T-helper 17 cell (primary cell): ENCODE measurements at regions not wholly inside any gene's neighbourhood (a gene's known extent, or its start where the extent isn't known, plus 50 kb on each side); places are given as distances from the start of the nearest gene placed in this dataset.

Experiments
- ATAC-seq: fragments of 150-1000 bp; cut with Tn5 transposase; 2 replicates; pipeline ENCODE4 v1.10.0; 2021; ENCODE audit warnings: mild to moderate bottlenecking, moderate library complexity
- DNase-seq, 3 donors: peaks; one replicate each; pipeline versions ENCODE4 v3.0.0 to v3.0.0-alpha.2; 2020 to 2021
- H3K9me3 ChIP-seq: one replicate; pipeline ENCODE4 v1.7.0; 2013; ENCODE audit warnings: low read length, mild to moderate bottlenecking; ENCODE audit not compliant: control insufficient read depth, poor library complexity, severe bottlenecking
- H3K27ac Mint-ChIP-seq: one replicate; pipeline ENCODE4 v1.8.0; 2022; ENCODE audit warnings: mild to moderate bottlenecking, moderate library complexity, mixed read lengths
- H3K27me3 Mint-ChIP-seq: one replicate; pipeline ENCODE4 v1.8.0; 2022; ENCODE audit warnings: mixed read lengths
- H3K36me3 Mint-ChIP-seq: one replicate; pipeline ENCODE4 v1.8.0; 2022; ENCODE audit warnings: low read depth, mixed read lengths
- H3K4me1 Mint-ChIP-seq: one replicate; pipeline ENCODE4 v1.8.0; 2022; ENCODE audit warnings: mild to moderate bottlenecking, mixed read lengths
- H3K4me3 Mint-ChIP-seq: one replicate; pipeline ENCODE4 v1.8.0; 2022; ENCODE audit warnings: mild to moderate bottlenecking, moderate library complexity, mixed read lengths

DNA sequence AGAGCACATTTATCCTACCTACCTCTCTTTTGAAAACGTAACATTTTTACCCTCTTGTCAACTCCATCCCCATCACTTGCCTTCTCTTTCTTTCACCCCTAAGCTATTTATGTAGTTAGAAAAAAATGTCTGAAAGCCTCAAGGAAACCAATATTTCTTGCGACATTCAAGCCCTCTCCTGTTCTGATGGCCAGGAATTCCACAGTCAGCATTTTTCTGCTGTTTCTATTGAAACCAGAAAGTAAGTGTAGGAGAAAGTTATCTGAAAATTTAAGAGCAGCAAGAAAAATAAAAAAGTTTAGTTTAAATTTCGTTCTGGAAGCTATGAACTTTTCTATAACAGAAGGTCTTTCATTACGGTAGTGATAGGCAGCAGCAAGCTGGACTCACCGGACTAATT is 247.6 kb upstream of the PBX1 start:
- Mint-ChIP-seq H3K27me3 (no peaks in the 10 kb centered on the region), H3K4me3 (no peak overlapping the region), H3K4me1 (no peaks in the 10 kb centered on the region), H3K27ac (no peak overlapping the region), H3K36me3 (no peaks in the 10 kb centered on the region)
- ATAC-seq (no peak), DNase-seq (no peak)
- H3K9me3 ChIP-seq = no peaks in the 10 kb centered on the region

DNA sequence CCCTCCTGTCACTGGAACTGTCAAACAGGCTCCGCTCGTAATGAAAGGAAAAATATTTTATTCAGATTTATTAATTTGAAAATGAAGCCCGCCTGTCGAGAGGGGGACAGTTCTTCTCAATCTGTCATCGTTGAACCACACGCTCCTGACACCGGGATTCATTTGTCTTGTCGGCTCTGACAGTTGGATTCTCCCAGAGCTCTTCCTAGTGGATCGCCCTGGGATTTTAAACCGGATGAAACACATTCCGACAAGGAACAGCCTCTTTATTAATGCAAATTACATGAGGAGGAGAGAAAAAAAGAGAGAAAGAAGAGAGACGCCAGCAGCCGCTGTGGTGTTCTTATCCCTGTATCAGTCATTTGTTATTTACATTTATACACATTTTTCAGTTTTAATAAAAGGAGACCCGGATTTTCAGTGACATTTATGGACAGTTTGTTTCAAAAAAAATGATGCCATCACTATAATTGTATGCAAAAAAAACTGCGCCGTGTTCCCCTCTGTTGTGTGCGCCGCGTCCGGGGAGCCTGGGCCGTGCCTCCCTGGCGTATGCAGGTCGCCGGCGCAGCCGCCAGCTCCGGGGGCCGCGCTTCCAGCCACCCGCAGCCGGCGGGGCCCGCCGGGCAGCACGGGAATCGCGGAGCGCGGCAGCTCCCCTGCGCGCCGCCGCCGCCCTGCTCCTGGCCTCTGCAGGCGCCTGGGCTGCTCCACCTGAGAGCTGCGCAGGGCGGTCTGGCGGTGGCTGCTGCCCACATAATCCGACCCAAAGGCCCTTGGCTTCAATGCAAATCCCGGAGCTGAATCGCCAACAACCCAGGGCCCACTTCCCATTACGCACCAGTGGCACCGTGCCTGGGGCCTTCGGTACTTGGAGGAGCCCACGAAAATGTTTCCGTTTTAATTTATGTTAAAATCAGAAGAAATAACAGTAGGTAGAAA is 237.9 kb upstream of the PBX1 start:
- H3K27me3 Mint-ChIP-seq = peaks cover 8% of the 10 kb centered on the region
- no peaks in the 10 kb centered on the region for H3K4me1 Mint-ChIP-seq
- H3K9me3 ChIP-seq = peaks cover 4% of the 10 kb centered on the region
- ATAC-seq (no peak), DNase-seq (no peak)
- H3K36me3 Mint-ChIP-seq = peaks cover 4% of the 10 kb centered on the region
- no peak overlapping the region for H3K27ac Mint-ChIP-seq
- H3K4me3 Mint-ChIP-seq = no peak overlapping the region

DNA sequence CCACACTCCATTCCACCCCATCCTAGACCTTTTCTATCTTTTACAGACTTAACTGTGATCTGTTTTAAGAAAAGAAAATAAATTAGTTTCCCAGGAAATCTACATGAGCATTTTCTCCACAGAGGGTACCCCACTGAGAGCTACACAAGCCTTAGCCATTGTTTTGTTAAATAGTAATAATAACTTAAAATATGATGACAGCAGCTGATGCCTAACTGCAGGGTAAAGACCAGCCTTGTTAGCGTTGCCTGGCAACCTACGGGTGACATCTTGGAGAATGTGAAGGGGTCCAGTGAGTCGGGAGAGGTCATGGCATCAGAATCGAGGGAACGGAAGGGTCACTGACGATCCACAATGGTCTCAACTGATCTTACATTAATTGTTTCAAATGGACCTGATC is 233.2 kb upstream of the PBX1 start:
- Mint-ChIP-seq H3K4me1 (no peaks in the 10 kb centered on the region), H3K36me3 (no peaks in the 10 kb centered on the region), H3K27ac (no peak overlapping the region), H3K4me3 (no peak overlapping the region), H3K27me3 (peaks cover under 1% of the 10 kb centered on the region)
- H3K9me3 ChIP-seq = no peaks in the 10 kb centered on the region
- no peak for DNase-seq
- no peak for ATAC-seq

DNA sequence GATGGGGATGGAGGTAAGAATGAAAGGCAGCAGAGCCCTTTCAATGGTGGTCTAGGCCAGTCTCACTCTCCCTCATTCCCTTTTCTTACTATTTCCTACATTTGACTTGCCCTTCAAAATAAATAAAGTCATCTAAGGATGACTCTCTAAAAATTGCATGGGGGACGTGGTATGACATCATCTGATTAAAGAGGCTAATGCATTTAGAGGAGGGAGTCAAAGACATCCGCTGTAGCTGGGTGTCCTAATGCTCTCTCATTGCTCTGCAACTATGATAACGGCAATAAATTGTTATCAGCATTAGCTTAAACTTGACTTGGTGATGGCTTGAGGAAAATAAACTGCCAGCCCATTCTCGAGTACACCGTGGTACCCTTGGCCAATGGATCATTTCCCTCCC is 225.6 kb upstream of the PBX1 start:
- H3K4me3 Mint-ChIP-seq = no peak overlapping the region
- H3K9me3 ChIP-seq = peaks cover 4% of the 10 kb centered on the region
- DNase-seq (no peak), ATAC-seq (no peak)
- H3K27me3 Mint-ChIP-seq = no peaks in the 10 kb centered on the region
- H3K27ac Mint-ChIP-seq = no peak overlapping the region
- H3K4me1 Mint-ChIP-seq = no peaks in the 10 kb centered on the region
- no peaks in the 10 kb centered on the region for H3K36me3 Mint-ChIP-seq

DNA sequence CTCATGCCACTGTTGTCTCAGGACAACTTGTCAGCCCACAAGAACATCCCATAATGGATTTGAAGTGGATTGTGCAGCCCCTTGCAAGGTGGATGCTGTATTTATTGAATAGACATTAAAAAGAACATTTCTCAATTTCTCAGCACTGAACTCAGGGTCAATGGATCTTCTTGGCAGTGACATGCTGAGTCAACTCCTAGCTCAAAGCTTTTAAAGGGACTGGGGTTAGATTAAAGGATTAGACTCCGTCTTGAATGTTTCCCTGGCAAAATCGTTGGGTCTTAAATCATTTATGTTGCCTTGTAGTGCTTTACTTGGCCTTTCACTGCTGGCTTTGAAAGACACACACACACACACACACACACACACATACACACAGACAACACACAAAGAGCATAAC is 221.6 kb upstream of the PBX1 start:
- H3K9me3 ChIP-seq = peaks cover 4% of the 10 kb centered on the region
- Mint-ChIP-seq H3K27me3 (no peaks in the 10 kb centered on the region), H3K27ac (no peak overlapping the region), H3K4me3 (no peak overlapping the region), H3K36me3 (no peaks in the 10 kb centered on the region), H3K4me1 (no peaks in the 10 kb centered on the region)
- no peak for ATAC-seq
- no peak for DNase-seq

DNA sequence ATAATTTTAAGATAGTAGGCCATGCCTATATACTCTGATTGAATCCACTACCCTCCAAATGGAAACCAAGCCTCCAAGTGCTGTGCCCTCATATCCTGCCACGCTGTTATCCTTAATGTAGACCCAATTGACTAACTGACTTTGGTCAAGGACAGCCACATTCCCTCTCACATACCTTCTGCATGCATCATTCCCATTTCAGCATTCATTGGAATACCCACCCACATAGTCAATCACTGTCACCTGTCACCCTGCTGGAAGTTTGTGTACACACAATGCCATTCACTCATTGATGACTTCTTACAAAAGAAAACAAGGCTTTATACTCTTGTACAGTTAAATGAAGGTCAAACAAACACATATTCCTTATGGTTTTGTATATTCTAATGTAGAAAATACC is 221.1 kb upstream of the PBX1 start:
- ATAC-seq (no peak), DNase-seq (no peak)
- H3K36me3 Mint-ChIP-seq = no peaks in the 10 kb centered on the region
- no peak overlapping the region for H3K27ac Mint-ChIP-seq
- H3K4me1 Mint-ChIP-seq = no peaks in the 10 kb centered on the region
- peaks cover 7% of the 10 kb centered on the region for H3K9me3 ChIP-seq
- H3K4me3 Mint-ChIP-seq = no peak overlapping the region
- H3K27me3 Mint-ChIP-seq = no peaks in the 10 kb centered on the region

DNA sequence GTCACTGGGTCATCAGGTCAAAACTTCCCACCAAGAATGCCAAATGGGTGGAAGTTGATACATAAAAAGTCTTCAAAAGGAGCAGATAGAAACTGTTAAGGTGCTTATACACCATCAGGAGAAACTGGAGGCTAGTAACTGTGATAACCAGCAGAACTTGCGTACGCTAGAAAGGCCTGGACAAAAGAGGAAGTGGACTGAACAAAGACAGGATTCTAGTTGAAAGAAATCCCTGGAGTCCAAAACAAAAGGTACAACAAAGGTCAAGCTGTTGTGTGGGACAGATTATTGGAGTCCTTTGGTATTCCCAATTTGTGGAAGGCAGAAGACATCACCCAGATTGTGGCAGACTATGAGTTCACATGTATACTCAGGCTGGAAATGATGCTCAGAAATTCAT is 215.8 kb upstream of the PBX1 start:
- Mint-ChIP-seq H3K36me3 (no peaks in the 10 kb centered on the region), H3K27ac (no peak overlapping the region), H3K27me3 (no peaks in the 10 kb centered on the region), H3K4me1 (no peaks in the 10 kb centered on the region), H3K4me3 (no peak overlapping the region)
- DNase-seq (no peak), ATAC-seq (no peak)
- peaks cover 8% of the 10 kb centered on the region for H3K9me3 ChIP-seq

DNA sequence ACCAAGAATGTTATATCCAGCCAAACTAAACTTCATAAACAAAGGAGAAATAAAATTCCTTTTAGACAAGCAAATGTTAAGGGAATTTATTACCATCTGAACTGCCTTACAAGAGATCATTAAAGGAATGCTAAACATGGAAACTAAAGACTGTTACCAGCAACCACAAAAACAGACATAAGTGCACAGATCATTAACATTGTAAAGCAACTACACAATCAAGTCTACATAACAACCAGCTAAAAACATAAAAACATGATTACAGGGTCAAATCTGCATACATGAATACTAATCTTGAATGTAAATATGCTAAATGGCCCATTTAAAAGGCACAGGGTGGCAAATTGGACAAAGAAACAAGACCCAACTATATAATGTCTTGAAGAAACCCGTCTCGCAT is 211.0 kb upstream of the PBX1 start:
- Mint-ChIP-seq H3K4me3 (no peak overlapping the region), H3K4me1 (no peaks in the 10 kb centered on the region)

DNA sequence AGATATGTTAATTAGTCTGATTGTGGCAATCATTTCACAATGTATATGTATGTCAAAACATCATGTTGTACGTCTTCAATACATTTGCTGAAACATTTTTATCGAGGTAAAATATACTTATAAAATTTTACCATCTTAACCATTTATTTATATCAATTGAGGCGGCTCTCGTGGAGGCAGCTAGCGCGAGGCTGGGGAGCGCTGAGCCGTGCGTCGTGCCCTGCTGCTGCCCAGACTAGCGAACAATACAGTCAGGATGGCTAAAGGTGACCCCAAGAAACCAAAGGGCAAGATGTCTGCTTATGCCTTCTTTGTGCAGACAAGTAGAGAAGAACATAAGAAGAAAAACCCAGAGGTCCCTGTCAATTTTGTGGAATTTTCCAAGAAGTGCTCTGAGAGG is 202.5 kb upstream of the PBX1 start:
- no peaks in the 10 kb centered on the region for H3K27me3 Mint-ChIP-seq
- H3K27ac Mint-ChIP-seq = no peak overlapping the region
- no peaks in the 10 kb centered on the region for H3K4me1 Mint-ChIP-seq

More for the DNA sequence above, 211.0 kb upstream of the PBX1 start:
- Mint-ChIP-seq H3K27ac (no peak overlapping the region), H3K36me3 (no peaks in the 10 kb centered on the region), H3K27me3 (no peaks in the 10 kb centered on the region)
- ATAC-seq (no peak), DNase-seq (no peak)
- H3K9me3 ChIP-seq = peaks cover 4% of the 10 kb centered on the region

DNA sequence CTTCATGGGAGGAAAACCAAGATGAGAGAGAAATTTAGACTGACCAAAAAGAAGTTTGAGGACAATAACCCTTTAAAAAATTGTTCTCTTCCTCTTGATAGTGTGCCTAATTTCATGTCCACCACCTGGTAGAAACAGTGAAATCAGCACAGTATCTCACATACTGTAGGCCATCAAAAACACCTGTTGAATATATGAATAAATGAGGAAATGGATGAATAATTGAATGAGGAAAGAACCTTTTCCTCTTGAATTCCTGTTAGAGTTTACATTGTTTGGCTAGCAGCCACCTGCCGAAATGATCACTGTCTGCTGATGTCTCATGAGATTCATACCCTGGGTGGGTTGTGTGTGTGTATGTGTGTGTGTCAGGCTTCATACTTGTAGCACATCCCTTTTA is 198.7 kb upstream of the PBX1 start:
- no peak for DNase-seq
- ATAC-seq = no peak
- Mint-ChIP-seq H3K27me3 (no peaks in the 10 kb centered on the region), H3K27ac (no peak overlapping the region), H3K4me3 (no peak overlapping the region), H3K4me1 (no peaks in the 10 kb centered on the region), H3K36me3 (no peaks in the 10 kb centered on the region)
- H3K9me3 ChIP-seq = no peaks in the 10 kb centered on the region

More for the DNA sequence above, 202.5 kb upstream of the PBX1 start:
- ATAC-seq (no peak), DNase-seq (no peak)
- H3K9me3 ChIP-seq = no peaks in the 10 kb centered on the region
- no peak overlapping the region for H3K4me3 Mint-ChIP-seq
- H3K36me3 Mint-ChIP-seq = no peaks in the 10 kb centered on the region

DNA sequence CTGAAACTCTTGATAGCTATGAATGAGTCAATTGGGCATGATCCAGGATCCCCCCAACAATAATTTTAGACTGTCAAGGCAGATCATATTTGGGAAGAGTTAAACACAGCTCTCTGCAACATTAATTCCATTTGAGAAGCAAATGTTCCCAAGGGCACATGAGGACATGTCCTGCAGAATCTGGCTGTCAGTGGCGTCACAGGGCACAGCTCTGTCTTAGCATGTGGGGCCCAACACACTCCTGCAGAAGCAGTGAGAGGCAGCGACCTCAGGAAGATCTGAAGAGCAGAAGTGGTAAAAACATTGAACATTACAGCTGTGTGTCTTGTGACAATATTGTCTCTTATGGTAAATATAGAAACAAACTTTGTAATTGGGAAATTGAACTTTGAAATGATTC is 197.1 kb upstream of the PBX1 start:
- H3K27me3 Mint-ChIP-seq = no peaks in the 10 kb centered on the region
- no peak overlapping the region for H3K4me3 Mint-ChIP-seq
- no peaks in the 10 kb centered on the region for H3K36me3 Mint-ChIP-seq
- H3K27ac Mint-ChIP-seq = no peak overlapping the region
- H3K4me1 Mint-ChIP-seq = no peaks in the 10 kb centered on the region
- DNase-seq = no peak
- H3K9me3 ChIP-seq = no peaks in the 10 kb centered on the region
- no peak for ATAC-seq

DNA sequence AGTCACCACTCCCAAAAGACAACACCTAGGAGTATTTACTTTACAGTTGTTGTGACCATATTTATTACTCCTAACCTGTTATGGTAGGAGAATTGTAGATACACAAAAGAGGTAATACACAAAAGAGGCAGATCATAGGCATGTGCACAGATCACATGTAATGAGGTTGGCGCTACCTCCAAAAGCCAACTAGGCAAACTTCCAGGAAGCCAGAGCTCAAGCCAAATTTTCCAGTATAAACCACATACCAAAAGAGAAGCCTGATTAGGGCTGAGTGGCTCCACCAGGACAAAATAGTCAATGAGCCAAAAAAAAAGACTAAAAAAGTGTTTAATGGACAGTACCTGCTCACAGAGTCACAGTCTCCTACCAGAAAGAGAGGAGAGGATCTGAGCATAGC is 195.0 kb upstream of the PBX1 start:
- no peaks in the 10 kb centered on the region for H3K9me3 ChIP-seq
- Mint-ChIP-seq H3K27ac (no peak overlapping the region), H3K4me3 (no peak overlapping the region), H3K36me3 (no peaks in the 10 kb centered on the region), H3K27me3 (no peaks in the 10 kb centered on the region), H3K4me1 (no peaks in the 10 kb centered on the region)
- no peak for DNase-seq
- ATAC-seq = no peak

DNA sequence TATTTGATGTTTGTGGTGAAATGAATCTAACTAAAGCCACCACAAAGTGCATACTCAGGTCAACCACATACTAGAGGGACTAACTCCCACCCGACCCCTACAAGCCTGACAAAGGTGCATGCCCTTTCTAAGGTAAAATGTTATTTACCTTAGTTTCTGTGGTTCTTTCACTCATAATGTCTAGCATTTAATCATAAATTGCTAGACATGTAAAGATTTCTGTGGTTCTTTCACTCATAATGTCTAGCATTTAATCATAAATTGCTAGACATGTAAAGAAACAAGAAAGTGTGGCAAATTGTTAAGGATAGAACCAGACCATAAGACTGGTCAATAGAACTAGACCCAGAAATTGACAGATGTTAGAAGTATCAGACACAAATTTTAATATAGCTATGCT is 193.0 kb upstream of the PBX1 start:
- Mint-ChIP-seq H3K27ac (no peak overlapping the region), H3K36me3 (no peaks in the 10 kb centered on the region), H3K4me1 (no peaks in the 10 kb centered on the region), H3K4me3 (no peak overlapping the region), H3K27me3 (no peaks in the 10 kb centered on the region)
- no peak for ATAC-seq
- no peak for DNase-seq
- no peaks in the 10 kb centered on the region for H3K9me3 ChIP-seq

DNA sequence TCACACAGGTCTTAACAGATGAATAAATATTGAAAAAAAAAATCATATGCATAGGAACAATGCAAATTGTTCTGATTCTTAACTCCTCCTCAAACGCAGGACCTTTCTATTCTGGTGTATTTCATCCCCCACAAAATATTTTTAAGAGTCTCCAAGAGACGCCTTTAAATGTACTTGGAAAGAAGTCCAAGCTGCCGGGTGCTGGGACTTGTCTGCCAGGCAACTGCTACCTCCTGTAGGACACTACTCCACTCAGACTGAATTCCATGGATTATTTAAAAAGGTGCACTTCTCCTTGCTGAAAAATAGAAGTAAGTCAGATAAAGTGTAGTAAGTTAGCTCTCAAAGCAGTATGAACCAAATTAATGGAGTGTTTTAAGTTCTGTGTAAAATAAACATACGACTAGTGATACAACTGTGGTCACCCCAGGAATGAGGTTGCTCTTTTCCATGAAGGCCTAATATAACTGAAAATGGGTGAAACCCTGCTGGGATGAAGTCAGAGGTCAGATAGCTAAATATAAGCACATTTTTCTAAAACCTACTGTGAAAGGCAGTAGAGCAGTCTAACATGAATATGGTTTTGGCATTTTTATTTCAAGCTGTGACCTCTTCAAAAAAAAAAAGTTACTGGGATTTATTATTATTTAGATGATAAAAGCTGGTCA is 189.2 kb upstream of the PBX1 start:
- H3K36me3 Mint-ChIP-seq = no peaks in the 10 kb centered on the region
- no peak for ATAC-seq
- no peaks in the 10 kb centered on the region for H3K9me3 ChIP-seq
- H3K4me1 Mint-ChIP-seq = no peaks in the 10 kb centered on the region
- no peaks in the 10 kb centered on the region for H3K27me3 Mint-ChIP-seq
- DNase-seq = no peak
- H3K27ac Mint-ChIP-seq = no peak overlapping the region
- H3K4me3 Mint-ChIP-seq = no peak overlapping the region
